ENCODE measurements at regions not wholly inside any gene's neighbourhood (a gene's known extent, or its start where the extent isn't known, plus 50 kb on each side); places are given as distances from the start of the nearest gene placed in this dataset.
A peak's percentile ranks its signal among the peaks of the same experiment; 100 is the strongest.

DNA sequence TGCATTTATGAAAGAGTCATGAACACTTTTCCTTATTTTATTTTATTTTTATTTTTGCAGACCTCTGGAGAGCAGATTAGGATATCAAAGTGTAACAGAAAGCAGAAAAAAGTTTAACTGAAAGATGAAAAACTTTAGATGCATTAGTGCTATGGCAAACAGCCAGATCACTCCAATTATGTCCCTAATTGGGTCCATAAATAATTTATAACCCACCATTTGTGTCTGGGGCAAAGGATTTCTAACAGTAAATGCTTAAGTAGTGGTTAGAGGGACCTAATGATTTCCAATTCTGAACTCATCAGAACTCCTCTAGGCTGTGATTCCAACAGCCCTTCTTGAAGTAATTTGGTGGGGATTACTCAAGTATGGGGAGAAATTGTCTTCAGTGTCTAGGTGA, 93.7 kb upstream of the PROKR2 start:
- no peak overlapping the region for H3K4me3 ChIP-seq (ENCODE audit: control insufficient read depth, low read depth, low read length)
- TF ChIP-seq, protein P1, sequence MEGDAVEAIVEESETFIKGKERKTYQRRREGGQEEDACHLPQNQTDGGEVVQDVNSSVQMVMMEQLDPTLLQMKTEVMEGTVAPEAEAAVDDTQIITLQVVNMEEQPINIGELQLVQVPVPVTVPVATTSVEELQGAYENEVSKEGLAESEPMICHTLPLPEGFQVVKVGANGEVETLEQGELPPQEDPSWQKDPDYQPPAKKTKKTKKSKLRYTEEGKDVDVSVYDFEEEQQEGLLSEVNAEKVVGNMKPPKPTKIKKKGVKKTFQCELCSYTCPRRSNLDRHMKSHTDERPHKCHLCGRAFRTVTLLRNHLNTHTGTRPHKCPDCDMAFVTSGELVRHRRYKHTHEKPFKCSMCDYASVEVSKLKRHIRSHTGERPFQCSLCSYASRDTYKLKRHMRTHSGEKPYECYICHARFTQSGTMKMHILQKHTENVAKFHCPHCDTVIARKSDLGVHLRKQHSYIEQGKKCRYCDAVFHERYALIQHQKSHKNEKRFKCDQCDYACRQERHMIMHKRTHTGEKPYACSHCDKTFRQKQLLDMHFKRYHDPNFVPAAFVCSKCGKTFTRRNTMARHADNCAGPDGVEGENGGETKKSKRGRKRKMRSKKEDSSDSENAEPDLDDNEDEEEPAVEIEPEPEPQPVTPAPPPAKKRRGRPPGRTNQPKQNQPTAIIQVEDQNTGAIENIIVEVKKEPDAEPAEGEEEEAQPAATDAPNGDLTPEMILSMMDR (conservative IDR thresholded peaks at IDR 0.05; ENCODE audit: control insufficient read depth, insufficient read depth, low read depth, low read length): no peak
- DNase-seq (ENCODE audit: low read depth): no peak

DNA sequence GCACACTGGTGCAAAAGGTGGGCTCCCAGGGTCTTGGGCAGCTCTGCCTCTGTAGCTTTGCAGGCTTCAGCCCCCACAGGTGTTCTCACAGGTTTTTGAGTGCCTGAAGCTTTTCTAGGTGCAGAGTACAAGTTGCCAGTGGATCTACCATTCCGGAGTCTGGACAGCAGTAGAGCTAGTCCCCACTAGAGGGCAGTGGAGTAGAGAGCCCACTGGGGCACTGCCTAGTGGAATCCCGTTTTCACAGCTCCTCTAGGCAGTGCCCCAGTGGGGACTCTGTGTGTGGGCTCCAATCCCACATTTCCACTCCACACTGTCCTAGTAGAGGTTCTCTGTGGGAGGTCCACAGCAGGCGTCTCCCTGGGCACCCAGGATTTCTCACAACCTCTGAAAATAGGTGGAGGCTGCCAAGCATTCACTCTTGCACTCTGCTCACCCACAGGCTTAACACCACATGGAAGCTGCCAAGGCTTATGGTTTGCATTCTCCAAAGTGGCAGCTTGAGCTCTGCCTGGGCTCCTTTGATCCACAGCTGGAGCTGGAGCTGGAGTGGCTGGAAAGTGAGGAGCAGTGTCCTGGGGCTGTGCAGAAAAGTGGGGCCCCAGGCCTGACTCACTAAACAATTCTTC, 86.3 kb upstream of the PROKR2 start:
- TF ChIP-seq, protein P1 (conservative IDR thresholded peaks at IDR 0.05; ENCODE audit: control insufficient read depth, insufficient read depth, low read depth, low read length): peak; percentile 52
- DNase-seq (ENCODE audit: low read depth): peak; percentile 11
- no peak overlapping the region for H3K4me3 ChIP-seq (ENCODE audit: control insufficient read depth, low read depth, low read length)

DNA sequence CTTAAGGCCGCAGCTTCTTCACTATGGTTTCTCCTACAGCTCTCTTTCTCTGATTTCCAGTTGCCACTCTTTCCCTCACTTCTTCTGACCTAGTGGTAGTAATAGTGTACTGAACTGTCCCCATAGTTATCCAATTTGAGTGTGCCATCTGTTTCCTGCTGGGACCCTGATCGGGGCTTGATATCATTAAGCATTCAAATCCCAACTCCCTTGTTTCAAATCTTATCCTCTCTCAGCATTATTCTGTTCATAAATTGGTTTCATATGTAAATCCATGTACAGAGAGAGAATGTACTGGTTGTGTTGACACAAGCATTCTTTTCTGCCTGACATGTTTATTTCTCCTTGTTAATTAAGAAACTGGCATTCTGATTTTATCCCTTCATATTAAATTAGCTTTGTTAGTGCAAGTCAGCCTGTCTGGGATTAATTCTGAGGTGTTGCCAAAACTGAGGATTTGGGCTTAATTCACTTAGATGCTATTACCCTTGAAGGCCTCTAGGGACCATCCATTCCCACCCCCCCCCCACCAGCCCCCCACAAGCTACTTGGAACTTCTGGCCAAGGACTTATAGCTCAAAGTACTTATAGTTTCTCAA, 84.6 kb upstream of the PROKR2 start:
- no peak for DNase-seq (ENCODE audit: low read depth)
- H3K4me3 ChIP-seq (ENCODE audit: control insufficient read depth, low read depth, low read length): no peak overlapping the region
- TF ChIP-seq, protein P1 (conservative IDR thresholded peaks at IDR 0.05; ENCODE audit: control insufficient read depth, insufficient read depth, low read depth, low read length): no peak

DNA sequence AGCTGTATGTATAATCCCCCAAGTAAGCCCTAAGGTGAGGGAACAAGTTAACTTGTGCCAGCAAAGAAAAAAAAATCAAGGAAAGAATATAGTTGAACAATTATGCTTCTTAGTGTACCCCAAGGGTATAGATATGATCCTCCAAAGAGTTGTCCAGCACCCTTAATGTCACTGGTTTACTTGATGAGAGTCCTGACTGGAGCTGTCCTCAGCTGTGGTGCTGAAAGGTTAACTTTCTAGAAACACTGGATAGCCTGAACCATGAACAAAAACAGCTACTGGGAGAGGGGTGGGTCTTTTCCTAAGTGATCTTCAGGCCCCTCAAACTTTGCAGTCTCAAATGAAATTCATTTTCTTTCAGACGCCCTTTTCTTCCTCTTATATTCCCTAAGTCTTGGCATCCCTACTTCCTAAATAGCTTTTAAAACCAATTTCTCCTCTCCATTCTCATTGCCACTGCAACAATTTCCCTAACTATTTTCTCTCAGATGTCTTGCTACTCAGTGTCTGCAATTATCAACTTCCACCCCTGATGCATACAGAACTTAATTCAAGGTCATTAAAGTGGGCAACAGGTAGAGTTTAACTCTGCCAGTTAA, 83.5 kb upstream of the PROKR2 start:
- TF ChIP-seq, protein P1 (conservative IDR thresholded peaks at IDR 0.05; ENCODE audit: control insufficient read depth, insufficient read depth, low read depth, low read length): no peak
- no peak overlapping the region for H3K4me3 ChIP-seq (ENCODE audit: control insufficient read depth, low read depth, low read length)
- DNase-seq (ENCODE audit: low read depth): peak; percentile 5

DNA sequence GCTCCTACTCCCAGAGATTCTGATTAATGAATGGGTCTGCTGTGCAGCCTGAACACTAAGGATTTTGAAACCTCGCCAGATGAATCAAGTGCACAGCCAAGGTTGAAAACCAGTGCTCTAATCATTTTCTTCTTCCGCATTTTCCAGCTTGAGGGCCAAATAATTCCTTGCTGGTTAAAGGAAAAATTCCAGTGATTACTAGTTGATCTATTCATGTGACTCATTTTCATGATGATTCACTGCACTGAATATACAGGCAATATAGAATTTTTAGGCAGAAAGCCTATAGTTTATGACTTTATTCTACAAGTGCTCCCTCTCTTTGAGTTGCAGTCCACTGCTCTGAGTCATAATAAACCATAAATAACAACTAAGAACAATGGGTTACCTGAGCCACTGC, 80.6 kb upstream of the PROKR2 start:
- no peak overlapping the region for H3K4me3 ChIP-seq (ENCODE audit: control insufficient read depth, low read depth, low read length)
- no peak for DNase-seq (ENCODE audit: low read depth)
- TF ChIP-seq, protein P1 (conservative IDR thresholded peaks at IDR 0.05; ENCODE audit: control insufficient read depth, insufficient read depth, low read depth, low read length): no peak

DNA sequence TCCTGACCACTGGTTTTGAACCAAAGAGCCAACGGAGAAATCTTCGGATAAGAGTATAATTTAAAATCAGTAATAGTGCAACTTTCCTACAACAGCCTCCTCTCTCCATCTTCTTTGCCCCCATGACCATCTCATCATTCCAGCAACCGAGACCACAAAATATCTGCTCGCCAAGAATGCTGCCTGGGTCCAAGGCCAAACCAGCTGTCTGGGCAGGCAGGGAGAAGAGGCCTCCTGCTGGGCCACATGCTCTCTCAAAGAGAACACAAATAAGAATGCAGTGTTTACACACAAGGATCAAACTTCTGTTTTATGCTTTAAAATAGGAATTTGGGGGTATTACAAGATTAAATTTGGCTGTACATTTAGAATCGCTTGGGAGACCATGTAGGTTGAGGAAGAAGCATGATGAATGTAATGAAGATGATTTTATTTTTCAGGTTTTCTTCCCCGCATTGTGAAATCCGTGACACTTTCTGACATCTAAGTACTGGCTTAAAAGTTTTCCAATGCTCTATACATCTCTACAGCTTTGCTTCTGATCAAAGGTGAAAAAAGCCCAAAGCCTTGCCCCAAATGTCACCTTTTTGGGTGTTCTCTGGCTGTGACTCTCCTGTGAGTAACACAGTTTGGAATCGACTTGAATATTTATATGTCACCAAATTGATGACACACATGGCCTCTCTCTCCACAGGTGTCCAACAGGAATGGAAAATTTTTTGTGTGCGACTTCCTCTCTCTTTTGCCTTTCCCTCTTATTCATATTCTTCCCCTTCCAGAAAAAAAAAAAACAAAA, 79.4 kb upstream of the PROKR2 start:
- no peak for DNase-seq (ENCODE audit: low read depth)
- H3K4me3 ChIP-seq (ENCODE audit: control insufficient read depth, low read depth, low read length): no peak overlapping the region
- TF ChIP-seq, protein P1 (conservative IDR thresholded peaks at IDR 0.05; ENCODE audit: control insufficient read depth, insufficient read depth, low read depth, low read length): no peak
